ENCODE measurements at regions not wholly inside any gene's neighbourhood (a gene's known extent, or its start where the extent isn't known, plus 50 kb on each side); places are given as distances from the start of the nearest gene placed in this dataset.

DNA sequence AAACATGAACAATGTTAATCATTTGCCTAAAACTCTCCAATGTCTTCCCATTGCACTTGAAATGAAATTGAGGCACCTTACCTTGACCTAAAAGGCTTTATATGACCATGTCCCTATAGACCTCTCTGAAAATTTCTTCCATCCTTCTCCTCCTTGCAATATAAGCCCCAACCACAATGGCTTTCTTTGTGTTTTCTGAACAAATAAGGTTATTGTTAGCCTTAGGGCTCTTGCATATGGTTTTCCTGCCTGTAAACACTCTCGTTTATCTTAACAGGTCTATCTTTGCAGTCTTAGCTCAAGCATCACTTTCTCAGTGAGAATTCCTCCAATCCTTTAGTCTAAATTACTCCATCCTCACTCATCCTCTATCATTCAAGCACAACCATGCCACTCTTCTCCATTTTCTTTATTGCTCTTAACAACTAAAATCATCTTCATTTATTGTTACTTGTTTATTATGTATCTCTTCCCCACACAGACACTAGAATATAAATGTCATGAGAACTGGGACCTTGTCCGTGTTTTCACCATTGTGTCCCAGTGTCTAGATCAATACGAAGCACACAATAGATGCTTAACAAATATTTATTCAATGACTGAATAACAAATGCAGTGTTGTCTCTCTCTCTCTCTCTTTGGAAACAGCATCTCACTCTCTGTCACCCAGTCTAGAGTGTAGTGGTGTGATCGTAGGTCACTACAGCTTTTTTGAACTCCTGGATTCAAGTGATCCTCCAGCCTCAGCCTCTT is 129.3 kb downstream of the RDH14 start:
- ATAC-seq: no peak
- no peak for DNase-seq
- no peaks in the 10 kb centered on the region for H3K36me3 ChIP-seq
- H3K4me3 ChIP-seq: no peak overlapping the region
- H3K9me3 ChIP-seq: no peaks in the 10 kb centered on the region
- no peaks in the 10 kb centered on the region for H3K27me3 ChIP-seq
- no peak overlapping the region for H3K27ac ChIP-seq
- WGBS, 4 donors: 85 to 88% (median 87%) methylated on average over 4 of the region's 4 CpGs
- intact Hi-C loops (cut with DNase I): loop anchor here in 7 of 10 donors (5.0 to 10.0 kb wide), 5 partner anchors 314 to 1434 kb away; partner anchors contain the start of gene OSR1 (in 1 of the 7)
- TF ChIP-seq CTCF (IDR thresholded peaks at IDR 0.05): no peak
- no peak for TF ChIP-seq POLR2A (IDR thresholded peaks at IDR 0.05)
- peaks cover 0 to 7% (median 0%) of the 10 kb centered on the region in 12 donors for H3K4me1 ChIP-seq

- H3K27ac ChIP-seq: no peak overlapping the region
- 73 to 92% (median 82%) methylated on average over 6 of the region's 6 CpGs for WGBS, 4 donors
- DNase-seq (no peak), ATAC-seq (no peak)
- no peak overlapping the region for H3K4me3 ChIP-seq
- intact Hi-C loops (cut with DNase I): loop anchor here in 1 of 10 donors (10.0 kb wide), 1 partner anchor 936 kb away; no protein-coding TSS in a partner anchor
- H3K27me3 ChIP-seq: no peaks in the 10 kb centered on the region
- H3K36me3 ChIP-seq: no peaks in the 10 kb centered on the region
- H3K4me1 ChIP-seq: no peaks in the 10 kb centered on the region
- TF ChIP-seq POLR2A (IDR thresholded peaks at IDR 0.05) (no peak), CTCF (IDR thresholded peaks at IDR 0.05) (no peak)
- no peaks in the 10 kb centered on the region for H3K9me3 ChIP-seq
Observed at GRCh38 chr2:18428516-18428915, 131.9 kb downstream of the RDH14 start.

GRCh38 chr2:18427762-18428161 is 132.7 kb downstream of the RDH14 start:
- DNase-seq (no peak), ATAC-seq (no peak)
- H3K27me3 ChIP-seq: no peaks in the 10 kb centered on the region
- H3K27ac ChIP-seq: no peak overlapping the region
- no peaks in the 10 kb centered on the region for H3K36me3 ChIP-seq
- no peaks in the 10 kb centered on the region for H3K4me1 ChIP-seq
- H3K9me3 ChIP-seq: no peaks in the 10 kb centered on the region
- intact Hi-C loops (cut with DNase I): loop anchor here in 1 of 10 donors (10.0 kb wide), 1 partner anchor 937 kb away; no protein-coding TSS in a partner anchor
- H3K4me3 ChIP-seq: no peak overlapping the region
- no peak for TF ChIP-seq POLR2A (IDR thresholded peaks at IDR 0.05)
- no peak for TF ChIP-seq CTCF (IDR thresholded peaks at IDR 0.05)

DNA sequence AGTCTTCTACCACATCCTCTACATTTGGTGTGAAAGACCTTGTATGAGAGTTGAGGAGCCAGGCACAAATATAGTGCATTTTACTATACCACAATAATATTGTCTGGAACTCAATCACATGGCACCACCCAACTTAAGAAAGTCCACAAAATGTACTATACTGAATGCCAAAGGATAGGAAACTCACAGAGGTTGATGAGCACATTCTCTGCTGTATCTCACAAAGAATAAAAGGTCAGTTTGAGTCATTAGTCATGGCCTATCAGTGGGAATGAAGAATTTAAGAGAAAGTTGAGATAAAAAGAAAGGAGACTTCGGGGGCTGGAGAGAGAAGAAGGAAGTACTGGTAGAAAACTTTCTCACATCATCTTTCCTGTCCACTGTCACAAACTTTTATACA is 134.3 kb downstream of the RDH14 start:
- H3K4me3 ChIP-seq: no peak overlapping the region
- no peaks in the 10 kb centered on the region for H3K9me3 ChIP-seq
- WGBS, 4 donors: 53 to 78% (median 66%) methylated on average over 1 of the region's 1 CpG
- intact Hi-C loops (cut with DNase I): loop anchor here in 1 of 10 donors (10.0 kb wide), 1 partner anchor 939 kb away; no protein-coding TSS in a partner anchor
- ATAC-seq: no peak
- H3K36me3 ChIP-seq: no peaks in the 10 kb centered on the region
- H3K27me3 ChIP-seq: no peaks in the 10 kb centered on the region
- TF ChIP-seq POLR2A (IDR thresholded peaks at IDR 0.05) (no peak), CTCF (IDR thresholded peaks at IDR 0.05) (no peak)
- no peaks in the 10 kb centered on the region for H3K4me1 ChIP-seq
- H3K27ac ChIP-seq: no peak overlapping the region
- DNase-seq: no peak
